Cardiac septum (tissue), 1 donor: ENCODE measurements at regions not wholly inside any gene's neighbourhood (a gene's known extent, or its start where the extent isn't known, plus 50 kb on each side); places are given as distances from the start of the nearest gene placed in this dataset.

Source experiments
- DNase-seq: peaks from one replicate; pipeline ENCODE4 v3.0.0-alpha.2; 2020; ENCODE audit warnings: low spot score
- intact Hi-C: fragments of 100-400 bp; cut with DNase I; formaldehyde crosslinking; loops from one replicate; pipeline ENCODE4 v1.14.0; 2022
- donor health status: DM: no; HTN: no; CAD: no.

DNA sequence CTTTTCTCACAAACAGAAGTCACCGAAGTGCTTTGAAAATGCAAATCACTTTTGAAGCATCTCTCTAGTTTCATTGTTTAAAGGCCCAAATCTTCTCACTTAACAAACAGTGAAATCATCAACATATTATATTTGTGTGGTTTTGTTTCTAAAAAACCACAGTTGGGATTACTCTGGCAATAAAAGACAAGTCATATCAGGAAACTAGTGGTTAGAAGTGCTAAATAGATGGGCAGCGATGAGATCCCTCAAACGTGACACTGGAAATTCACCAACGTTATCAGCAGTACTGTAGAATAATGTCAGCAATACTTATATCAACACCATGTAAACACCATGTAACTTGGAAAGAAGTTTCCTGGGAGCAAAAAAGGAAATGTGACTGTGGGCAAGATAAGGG, 893.5 kb downstream of the SUCLG1 start:
- DNase-seq, result no peak
- intact Hi-C loops, result no loop called here

DNA sequence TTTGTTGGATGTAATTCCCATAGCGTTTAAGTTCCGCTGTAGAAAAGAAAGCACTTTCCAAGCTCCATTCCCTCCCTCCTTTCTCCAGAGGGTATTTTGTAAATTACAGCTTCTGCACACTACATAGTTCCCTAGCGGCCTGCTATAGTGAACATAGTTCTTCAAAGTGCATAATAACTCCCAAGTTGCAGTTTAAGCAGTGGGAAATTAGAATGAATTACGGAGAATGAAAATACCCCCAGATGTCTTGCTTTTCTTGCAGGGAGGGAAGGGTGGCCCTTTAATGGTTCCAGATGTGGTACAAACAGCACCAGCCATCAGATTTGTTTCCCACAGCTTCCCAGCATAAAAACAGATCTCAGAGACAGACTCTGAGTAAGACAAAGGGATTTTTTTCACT, 893.9 kb downstream of the SUCLG1 start:
- intact Hi-C loops, result no loop called here
- DNase-seq, result no peak

- intact Hi-C loops, result no loop called here
- DNase-seq, result no peak
Observed at GRCh38 chr2:83561592-83561991, 897.5 kb downstream of the SUCLG1 start.

- intact Hi-C loops, result no loop called here
- no peak for DNase-seq
Observed at GRCh38 chr2:83536556-83536955, 922.5 kb downstream of the SUCLG1 start.

- intact Hi-C loops, result no loop called here
Observed at GRCh38 chr2:83534416-83534815, 924.7 kb downstream of the SUCLG1 start.

GRCh38 chr2:83531206-83531826, 927.8 kb downstream of the SUCLG1 start:
- no peak for DNase-seq
- intact Hi-C loops, result no loop called here

More at GRCh38 chr2:83534416-83534815, 924.7 kb downstream of the SUCLG1 start:
- DNase-seq, result no peak

GRCh38 chr2:83528767-83529166, 930.3 kb downstream of the SUCLG1 start:
- no peak for DNase-seq
- intact Hi-C loops, result no loop called here

GRCh38 chr2:83522891-83523493, 936.1 kb downstream of the SUCLG1 start:
- intact Hi-C loops, result no loop called here
- no peak for DNase-seq

- intact Hi-C loops, result no loop called here
- DNase-seq, result no peak
Observed at GRCh38 chr2:83517727-83518368, 941.2 kb downstream of the SUCLG1 start.

DNA sequence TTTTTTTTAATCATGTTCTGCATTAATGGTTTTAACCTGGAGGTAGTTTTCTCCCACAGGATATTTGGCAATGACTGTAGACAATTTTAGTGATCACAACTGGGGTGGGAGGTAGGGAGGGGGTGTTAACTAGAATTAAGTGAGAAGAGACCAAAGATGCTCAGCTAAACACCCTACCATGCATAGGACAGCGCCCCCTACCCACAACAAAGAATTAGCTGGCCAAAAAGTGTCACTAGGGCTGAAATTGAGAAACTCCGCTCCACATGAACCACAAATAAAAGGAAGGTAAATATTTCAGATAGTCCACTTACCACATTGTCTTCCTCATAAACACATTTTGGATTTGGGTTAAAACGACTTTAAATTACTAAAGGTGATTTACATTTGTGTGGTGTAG, 942.6 kb downstream of the SUCLG1 start:
- DNase-seq, result no peak
- intact Hi-C loops, result no loop called here

GRCh38 chr2:83487451-83487850, 971.6 kb downstream of the SUCLG1 start:
- no peak for DNase-seq
- intact Hi-C loops, result no loop called here

DNA sequence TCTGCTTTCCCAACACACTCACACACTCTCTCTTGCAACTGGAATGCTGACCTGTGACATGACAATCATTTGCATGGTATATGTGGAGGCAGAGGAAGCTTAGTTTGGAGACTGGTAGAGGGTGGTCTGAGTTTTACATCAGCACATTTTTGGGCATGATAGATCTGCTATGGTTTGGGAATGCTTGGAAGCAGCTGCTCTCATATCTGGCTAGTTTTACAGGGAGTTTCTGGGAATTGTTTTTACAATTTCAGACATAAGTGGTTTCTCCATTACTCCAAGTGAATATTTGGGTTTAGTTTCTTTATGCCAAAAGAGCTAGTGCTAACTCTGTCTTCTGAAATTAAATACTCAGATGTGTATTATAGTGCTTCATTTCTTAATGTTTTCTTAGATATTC, 977.6 kb downstream of the SUCLG1 start:
- no peak for DNase-seq
- intact Hi-C loops, result no loop called here

GRCh38 chr2:83478037-83478436, 981.0 kb downstream of the SUCLG1 start:
- DNase-seq, result no peak
- intact Hi-C loops, result no loop called here

GRCh38 chr2:83475371-83475770, 983.7 kb downstream of the SUCLG1 start:
- intact Hi-C loops, result no loop called here
- no peak for DNase-seq

DNA sequence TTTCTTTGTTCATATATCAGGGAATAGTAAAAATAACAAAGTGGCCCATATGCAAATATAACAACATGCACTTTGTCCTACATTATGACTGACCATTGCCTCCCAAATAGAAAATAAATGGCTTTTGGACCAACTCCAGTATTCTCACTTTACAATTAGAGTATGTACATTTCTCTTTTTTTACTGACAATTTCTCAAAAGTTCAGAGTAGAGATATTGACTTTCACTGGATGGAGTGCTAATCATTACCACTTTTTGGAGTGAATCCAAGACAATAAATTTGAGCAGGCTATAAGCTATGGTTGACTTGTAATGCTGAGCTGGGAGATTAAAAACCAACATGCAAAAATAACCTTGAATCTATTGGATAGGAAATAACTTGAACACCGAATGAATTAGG, 987.4 kb downstream of the SUCLG1 start:
- intact Hi-C loops, result no loop called here

DNA sequence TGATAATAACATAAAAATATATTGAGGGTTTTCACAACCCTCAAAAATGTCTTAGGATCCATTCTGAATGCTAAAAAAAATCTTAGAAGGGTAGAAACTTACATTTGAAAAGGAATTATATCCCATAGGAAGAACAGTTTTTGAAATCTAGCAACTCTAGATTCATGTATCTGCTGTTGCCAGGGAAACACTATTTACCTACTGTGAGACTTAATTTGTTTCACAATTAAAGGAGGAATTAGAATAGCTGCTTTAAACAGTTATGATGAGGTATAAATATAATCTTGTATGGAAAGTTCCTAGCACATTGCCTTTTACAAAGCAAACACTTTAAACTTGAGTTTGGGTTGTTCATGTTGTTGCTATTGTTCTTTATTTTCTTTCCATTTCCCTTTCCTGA, 988.2 kb downstream of the SUCLG1 start:
- intact Hi-C loops, result no loop called here
- no peak for DNase-seq

More for the DNA sequence above, 987.4 kb downstream of the SUCLG1 start:
- DNase-seq, result no peak

- no peak for DNase-seq
- intact Hi-C loops, result no loop called here
Observed at GRCh38 chr2:83464444-83464843, 994.6 kb downstream of the SUCLG1 start.

- no peak for DNase-seq
- intact Hi-C loops, result no loop called here
Observed at GRCh38 chr2:83462881-83463280, 996.2 kb downstream of the SUCLG1 start.

DNA sequence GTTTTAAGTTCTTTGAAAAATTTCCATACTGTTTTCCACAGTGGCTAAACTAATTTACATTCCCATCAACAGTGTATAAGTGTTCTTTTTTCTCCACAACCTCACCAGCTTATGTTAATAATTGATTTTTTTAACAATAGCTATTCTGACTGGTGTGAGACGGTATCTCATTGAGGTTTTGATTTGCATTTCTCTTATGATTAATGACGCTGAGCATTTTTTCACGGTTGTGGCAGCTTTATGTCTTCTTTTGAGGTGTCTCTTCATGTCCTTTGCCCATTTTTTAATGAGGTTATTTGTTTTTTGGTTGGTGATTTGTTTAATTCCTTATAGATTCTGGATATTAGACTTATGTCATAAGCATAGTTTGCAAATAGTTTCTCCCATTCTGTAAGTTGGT, 997.9 kb downstream of the SUCLG1 start:
- DNase-seq, result no peak
- intact Hi-C loops, result no loop called here

GRCh38 chr2:83459456-83459855, 999.6 kb downstream of the SUCLG1 start:
- DNase-seq, result no peak
- intact Hi-C loops, result no loop called here

DNA sequence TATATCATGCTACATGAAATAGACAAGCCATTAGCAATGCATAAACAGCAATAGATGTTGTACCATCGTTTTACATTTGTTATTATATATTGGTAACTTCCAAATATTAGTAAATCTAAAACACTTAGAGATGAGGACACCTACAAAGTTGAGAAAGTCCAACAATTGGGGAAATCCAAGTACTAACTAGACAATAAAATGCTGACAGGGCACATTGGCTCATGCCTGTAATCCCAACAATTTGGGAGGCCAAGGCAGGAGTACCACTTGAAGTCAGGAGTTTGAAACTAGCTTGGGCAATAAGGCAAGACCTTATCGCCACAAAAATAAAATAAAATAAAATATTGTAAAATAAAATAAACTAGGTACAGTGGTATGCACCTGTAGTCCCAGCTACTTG, 1023.1 kb downstream of the SUCLG1 start:
- DNase-seq, result no peak
- intact Hi-C loops, result no loop called here
